Fibroblast of the conjunctiva (primary cell): ENCODE measurements at regions not wholly inside any gene's neighbourhood (a gene's known extent, or its start where the extent isn't known, plus 50 kb on each side); places are given as distances from the start of the nearest gene placed in this dataset.
"Not testable (repeated sequence)": the region's sequence is repeated elsewhere in the genome, so short reads cannot be mapped to it uniquely, and the experiment has no call there.

ENCODE experiments used
- DNase-seq: peaks from one replicate; pipeline ENCODE4 v3.0.0-alpha.2; 2010; ENCODE audit warnings: low read depth

- no peak for DNase-seq
Observed at GRCh38 chr3:106820726-106821362, 556.4 kb upstream of the CCDC54 start.

- no peak for DNase-seq
Observed at GRCh38 chr3:106821801-106822200, 555.4 kb upstream of the CCDC54 start.

- DNase-seq: no peak
Observed at GRCh38 chr3:106822204-106822603, 555.0 kb upstream of the CCDC54 start.

- no peak for DNase-seq
Observed at GRCh38 chr3:106823701-106824100, 553.5 kb upstream of the CCDC54 start.

GRCh38 chr3:106824856-106825255 is 552.4 kb upstream of the CCDC54 start:
- DNase-seq: no peak

- DNase-seq: no peak
Observed at GRCh38 chr3:106825962-106826605, 551.2 kb upstream of the CCDC54 start.

GRCh38 chr3:106826791-106827311 is 550.4 kb upstream of the CCDC54 start:
- DNase-seq: no peak

GRCh38 chr3:106827515-106828213 is 549.6 kb upstream of the CCDC54 start:
- DNase-seq: no peak

- DNase-seq: no peak
Observed at GRCh38 chr3:106829206-106829605, 548.0 kb upstream of the CCDC54 start.

GRCh38 chr3:106830334-106830733 is 546.9 kb upstream of the CCDC54 start:
- DNase-seq: no peak

- DNase-seq: no peak
Observed at GRCh38 chr3:106836906-106837305, 540.3 kb upstream of the CCDC54 start.

GRCh38 chr3:106837616-106838015 is 539.6 kb upstream of the CCDC54 start:
- DNase-seq: no peak

- DNase-seq: no peak
Observed at GRCh38 chr3:106839576-106840280, 537.5 kb upstream of the CCDC54 start.

- DNase-seq: no peak
Observed at GRCh38 chr3:106840319-106840718, 536.9 kb upstream of the CCDC54 start.

- DNase-seq: no peak
Observed at GRCh38 chr3:106842151-106842550, 535.1 kb upstream of the CCDC54 start.

- no peak for DNase-seq
Observed at GRCh38 chr3:106844638-106845037, 532.6 kb upstream of the CCDC54 start.

- DNase-seq: no peak
Observed at GRCh38 chr3:106848099-106848498, 529.1 kb upstream of the CCDC54 start.

GRCh38 chr3:106850437-106850836 is 526.8 kb upstream of the CCDC54 start:
- DNase-seq: no peak

GRCh38 chr3:106858321-106858720 is 518.9 kb upstream of the CCDC54 start:
- DNase-seq: not testable (repeated sequence)

- DNase-seq: no peak
Observed at GRCh38 chr3:106860182-106860581, 517.1 kb upstream of the CCDC54 start.

GRCh38 chr3:106862067-106862466 is 515.2 kb upstream of the CCDC54 start:
- peak; percentile 14 for DNase-seq

- DNase-seq: no peak
Observed at GRCh38 chr3:106877627-106878026, 499.6 kb upstream of the CCDC54 start.
